Vagina (tissue), 2 donors: ENCODE measurements at regions not wholly inside any gene's neighbourhood (a gene's known extent, or its start where the extent isn't known, plus 50 kb on each side); places are given as distances from the start of the nearest gene placed in this dataset.
A peak's percentile ranks its signal among the peaks of the same experiment; 100 is the strongest.

Source experiments
- DNase-seq, 2 donors: peaks; one replicate each; pipeline ENCODE4 v3.0.0-alpha.2; 2017; ENCODE audit errors: extremely low spot score in 2 of 2
- H3K27ac ChIP-seq: fragments of 200-600 bp; sonication (generic); one replicate; pipeline ENCODE4 v1.5.1; 2019
- H3K27me3 ChIP-seq: fragments of 200-600 bp; sonication (generic); one replicate; pipeline ENCODE4 v1.5.1; 2019
- H3K36me3 ChIP-seq, 2 donors: fragments of 200-600 bp; sonication (generic); one replicate each; pipeline ENCODE4 v1.5.1; 2017 to 2019
- H3K4me1 ChIP-seq: fragments of 200-600 bp; sonication (generic); one replicate; pipeline ENCODE4 v1.5.1; 2019
- H3K4me3 ChIP-seq, 2 donors: fragments of 200-600 bp; sonication (generic); 1 replicate in 1 of 2; 2 replicates in 1 of 2; pipeline ENCODE4 v1.5.1; 2016 to 2019
- H3K9me3 ChIP-seq: fragments of 200-600 bp; sonication (generic); one replicate; pipeline ENCODE4 v1.5.1; 2019
- CTCF ChIP-seq, 3 experiments: fragments of 450-650 bp in 2 of 3; fragments of 200-600 bp in 1 of 3; sonication (generic) in 1 of 3; IDR thresholded peaks; one replicate each; pipeline ENCODE4 v1.5.1; 2017 to 2019; ENCODE audit warnings: antibody characterized with exemption in 3 of 3, mild to moderate bottlenecking in 2 of 3, moderate library complexity in 2 of 3
- POLR2A ChIP-seq, 2 donors: fragments of 450-650 bp; IDR thresholded peaks; one replicate each; pipeline ENCODE4 v1.6.1; 2017; ENCODE audit warnings: antibody characterized with exemption in 2 of 2, mild to moderate bottlenecking in 2 of 2, moderate library complexity in 2 of 2
- POLR2AphosphoS5 ChIP-seq, 2 donors: sonication (generic); formaldehyde crosslinking; IDR thresholded peaks; one replicate each; pipeline ENCODE4 v1.9.0; 2017; ENCODE audit warnings: antibody characterized with exemption in 2 of 2, mild to moderate bottlenecking in 2 of 2, low read depth in 1 of 2; ENCODE audit not compliant: insufficient read depth in 1 of 2
- intact Hi-C: fragments of 100-400 bp; cut with DNase I; formaldehyde crosslinking; loops from one replicate; pipeline ENCODE4 v1.15.1; 2023

- no peak for DNase-seq
- TF ChIP-seq POLR2A (IDR thresholded peaks at IDR 0.05) (no peak), CTCF (IDR thresholded peaks at IDR 0.05) (no peak), POLR2AphosphoS5 (IDR thresholded peaks at IDR 0.05; ENCODE audit: insufficient read depth in 1 of 2, low read depth in 1 of 2) (no peak)
- no peaks in the 10 kb centered on the region for H3K27me3 ChIP-seq
- intact Hi-C loops = no loop called here
- no peak overlapping the region for H3K4me3 ChIP-seq
- no peaks in the 10 kb centered on the region for H3K9me3 ChIP-seq
- no peak overlapping the region for H3K27ac ChIP-seq
- H3K36me3 ChIP-seq = no peaks in the 10 kb centered on the region
- H3K4me1 ChIP-seq = no peaks in the 10 kb centered on the region
Observed at GRCh38 chr13:82657471-82657870, 1224.8 kb downstream of the SLITRK1 start.

GRCh38 chr13:82654861-82655855, 1227.1 kb downstream of the SLITRK1 start:
- Histone ChIP-seq H3K4me3 (no peak overlapping the region), H3K4me1 (no peaks in the 10 kb centered on the region), H3K9me3 (no peaks in the 10 kb centered on the region), H3K36me3 (no peaks in the 10 kb centered on the region), H3K27ac (no peak overlapping the region), H3K27me3 (no peaks in the 10 kb centered on the region)
- no peak for TF ChIP-seq CTCF (IDR thresholded peaks at IDR 0.05)
- peak; percentile 20 to 35 for TF ChIP-seq POLR2AphosphoS5 (IDR thresholded peaks at IDR 0.05; ENCODE audit: insufficient read depth in 1 of 2, low read depth in 1 of 2)
- intact Hi-C loops = no loop called here
- no peak for DNase-seq

GRCh38 chr13:82654143-82654542, 1228.1 kb downstream of the SLITRK1 start:
- Histone ChIP-seq H3K4me3 (no peak overlapping the region), H3K27me3 (no peaks in the 10 kb centered on the region), H3K27ac (no peak overlapping the region), H3K4me1 (no peaks in the 10 kb centered on the region), H3K9me3 (no peaks in the 10 kb centered on the region), H3K36me3 (no peaks in the 10 kb centered on the region)
- intact Hi-C loops = no loop called here
- no peak for DNase-seq
- TF ChIP-seq POLR2AphosphoS5 (IDR thresholded peaks at IDR 0.05; ENCODE audit: insufficient read depth in 1 of 2, low read depth in 1 of 2) (no peak), POLR2A (IDR thresholded peaks at IDR 0.05) (no peak)

GRCh38 chr13:82647540-82647939, 1234.7 kb downstream of the SLITRK1 start:
- Histone ChIP-seq H3K4me1 (no peaks in the 10 kb centered on the region), H3K36me3 (no peaks in the 10 kb centered on the region), H3K27ac (no peak overlapping the region), H3K9me3 (no peaks in the 10 kb centered on the region), H3K4me3 (no peak overlapping the region), H3K27me3 (no peaks in the 10 kb centered on the region)
- DNase-seq = no peak
- TF ChIP-seq CTCF (IDR thresholded peaks at IDR 0.05) (no peak), POLR2AphosphoS5 (IDR thresholded peaks at IDR 0.05; ENCODE audit: insufficient read depth in 1 of 2, low read depth in 1 of 2) (no peak), POLR2A (IDR thresholded peaks at IDR 0.05) (no peak)
- intact Hi-C loops = no loop called here

- no peak for DNase-seq
- H3K27ac ChIP-seq = no peak overlapping the region
Observed at GRCh38 chr13:82636119-82636518, 1246.2 kb downstream of the SLITRK1 start.

More at GRCh38 chr13:82636119-82636518, 1246.2 kb downstream of the SLITRK1 start:
- TF ChIP-seq CTCF (IDR thresholded peaks at IDR 0.05) = no peak
- peak in 1 of 2 donors; percentile 19 for TF ChIP-seq POLR2AphosphoS5 (IDR thresholded peaks at IDR 0.05; ENCODE audit: insufficient read depth in 1 of 2, low read depth in 1 of 2)
- Histone ChIP-seq H3K9me3 (no peaks in the 10 kb centered on the region), H3K4me3 (no peak overlapping the region), H3K36me3 (no peaks in the 10 kb centered on the region), H3K4me1 (no peaks in the 10 kb centered on the region), H3K27me3 (no peaks in the 10 kb centered on the region)
- intact Hi-C loops = no loop called here
